Epidermal melanocyte (primary cell): ENCODE measurements at regions not wholly inside any gene's neighbourhood (a gene's known extent, or its start where the extent isn't known, plus 50 kb on each side); places are given as distances from the start of the nearest gene placed in this dataset.

ENCODE experiments used
- DNase-seq: peaks from one replicate; pipeline ENCODE4 v3.0.0; 2011; ENCODE audit warnings: low spot score; ENCODE audit not compliant: insufficient read length

GRCh38 chr11:127653076-127653475 lies 652.5 kb upstream of the KIRREL3 start:
- no peak for DNase-seq

- no peak for DNase-seq
Measured at GRCh38 chr11:127651888-127652221, 651.3 kb upstream of the KIRREL3 start.

GRCh38 chr11:127651175-127651887 lies 650.8 kb upstream of the KIRREL3 start:
- no peak for DNase-seq

- no peak for DNase-seq
Measured at GRCh38 chr11:127649958-127650357, 649.4 kb upstream of the KIRREL3 start.

GRCh38 chr11:127649071-127649470 lies 648.5 kb upstream of the KIRREL3 start:
- no peak for DNase-seq

- no peak for DNase-seq
Measured at GRCh38 chr11:127648583-127648982, 648.0 kb upstream of the KIRREL3 start.

GRCh38 chr11:127644366-127644765 lies 643.8 kb upstream of the KIRREL3 start:
- no peak for DNase-seq

- no peak for DNase-seq
Measured at GRCh38 chr11:127643268-127644058, 642.9 kb upstream of the KIRREL3 start.

- no peak for DNase-seq
Measured at GRCh38 chr11:127640561-127641451, 640.2 kb upstream of the KIRREL3 start.

- no peak for DNase-seq
Measured at GRCh38 chr11:127639916-127640315, 639.3 kb upstream of the KIRREL3 start.

- DNase-seq = no peak
Measured at GRCh38 chr11:127632976-127633680, 632.6 kb upstream of the KIRREL3 start.

- no peak for DNase-seq
Measured at GRCh38 chr11:127632546-127632945, 632.0 kb upstream of the KIRREL3 start.

- no peak for DNase-seq
Measured at GRCh38 chr11:127631974-127632373, 631.4 kb upstream of the KIRREL3 start.

GRCh38 chr11:127629200-127629599 lies 628.6 kb upstream of the KIRREL3 start:
- no peak for DNase-seq

- DNase-seq = no peak
Measured at GRCh38 chr11:127628458-127628785, 627.9 kb upstream of the KIRREL3 start.

- no peak for DNase-seq
Measured at GRCh38 chr11:127627629-127628457, 627.3 kb upstream of the KIRREL3 start.

GRCh38 chr11:127627204-127627603 lies 626.6 kb upstream of the KIRREL3 start:
- DNase-seq = no peak

GRCh38 chr11:127625402-127625801 lies 624.8 kb upstream of the KIRREL3 start:
- DNase-seq = no peak

GRCh38 chr11:127624306-127624856 lies 623.8 kb upstream of the KIRREL3 start:
- DNase-seq = no peak

GRCh38 chr11:127622686-127623085 lies 622.1 kb upstream of the KIRREL3 start:
- no peak for DNase-seq
